OCI-LY7 (cell line): ENCODE measurements at regions not wholly inside any gene's neighbourhood (a gene's known extent, or its start where the extent isn't known, plus 50 kb on each side); places are given as distances from the start of the nearest gene placed in this dataset.

Source experiments
- BruUV-seq: library from RNA; stranded (reverse); fragments of 400-500 nt; replicated peaks from 2 replicates; lab custom pipeline; 2021; lab: Mats Ljungman, UMichigan
- CTCF ChIA-PET: fragments of 300-600 bp; sonication (Branson Sonifier 250); formaldehyde crosslinking; loops from one replicate; lab custom pipeline; 2022; ENCODE audit warnings: antibody characterized with exemption; ENCODE audit not compliant: unreplicated experiment; lab: Charles Lee
- POLR2A ChIA-PET: fragments of 300-600 bp; sonication (Branson Sonifier 250); formaldehyde crosslinking; loops from one replicate; lab custom pipeline; 2022; ENCODE audit warnings: antibody characterized with exemption; lab: Charles Lee
- DNase-seq: peaks from one replicate; pipeline ENCODE4 v3.0.0-alpha.2; 2015; ENCODE audit warnings: low spot score
- H2AFZ ChIP-seq: fragments of 200-600 bp; sonication (generic), shearing (Covaris generic); 2 replicates; pipeline ENCODE4 v1.6.1; 2014; ENCODE audit warnings: mild to moderate bottlenecking, antibody characterized with exemption, low read length, moderate library complexity
- H3K27ac ChIP-seq: fragments of 200-600 bp; sonication (generic); 2 replicates; pipeline ENCODE4 v1.5.1; 2014; ENCODE audit warnings: mixed run types, low read depth, mild to moderate bottlenecking, moderate library complexity, low read length, inconsistent platforms; ENCODE audit not compliant: poor library complexity, severe bottlenecking
- H3K36me3 ChIP-seq: fragments of 200-600 bp; sonication (generic); 2 replicates; pipeline ENCODE4 v1.6.1; 2014; ENCODE audit warnings: mild to moderate bottlenecking, antibody characterized with exemption, low read length, moderate library complexity, mixed read lengths; ENCODE audit not compliant: insufficient read depth
- H3K4me1 ChIP-seq: fragments of 200-600 bp; sonication (generic); 2 replicates; pipeline ENCODE4 v1.5.1; 2014; ENCODE audit warnings: mild to moderate bottlenecking, low read length; ENCODE audit not compliant: insufficient read depth, poor library complexity, severe bottlenecking
- H3K4me2 ChIP-seq: fragments of 200-600 bp; sonication (generic); 2 replicates; pipeline ENCODE4 v1.6.1; 2014; ENCODE audit warnings: mild to moderate bottlenecking, low read length
- H3K4me3 ChIP-seq: fragments of 200-600 bp; sonication (generic); 2 replicates; pipeline ENCODE4 v1.5.1; 2014; ENCODE audit warnings: mild to moderate bottlenecking, low read depth, low read length; ENCODE audit not compliant: poor library complexity, severe bottlenecking
- H3K79me2 ChIP-seq: fragments of 200-600 bp; sonication (generic); 2 replicates; pipeline ENCODE4 v1.6.1; 2016; ENCODE audit warnings: low read depth, mild to moderate bottlenecking, low read length, moderate library complexity, mixed read lengths; ENCODE audit not compliant: insufficient read depth
- H3K9me2 ChIP-seq: fragments of 200-600 bp; sonication (generic); 2 replicates; pipeline ENCODE4 v1.6.1; 2016; ENCODE audit warnings: mild to moderate bottlenecking, low read length, mixed read lengths; ENCODE audit not compliant: insufficient read depth
- H3K9me3 ChIP-seq: fragments of 200-600 bp; sonication (generic); 2 replicates; pipeline ENCODE4 v1.6.1; 2014; ENCODE audit warnings: mild to moderate bottlenecking, mixed run types, low read length, mixed read lengths
- H4K20me1 ChIP-seq: fragments of 200-600 bp; sonication (generic); 2 replicates; pipeline ENCODE4 v1.6.1; 2014; ENCODE audit warnings: mild to moderate bottlenecking, antibody characterized with exemption, low read length, moderate library complexity, mixed read lengths; ENCODE audit not compliant: insufficient read depth
- CTCF ChIP-seq: fragments of 200-600 bp; sonication (generic); conservative IDR thresholded peaks from 2 replicates; pipeline ENCODE4 v1.5.1; 2014; ENCODE audit warnings: mild to moderate bottlenecking, antibody characterized with exemption, low read length, moderate library complexity, mixed read lengths
- EZH2phosphoT487 ChIP-seq: fragments of 200-600 bp; sonication (generic); IDR thresholded peaks from 2 replicates; pipeline ENCODE4 v1.6.1; 2018; ENCODE audit warnings: low read depth, borderline replicate concordance, mild to moderate bottlenecking, mixed run types, antibody characterized with exemption, low read length, moderate library complexity, mixed read lengths
- intact Hi-C: fragments of 100-400 bp; cut with micrococcal nuclease; formaldehyde crosslinking; loops from one replicate; pipeline ENCODE4 v1.10.0; 2022; ENCODE audit not compliant: unreplicated experiment

DNA sequence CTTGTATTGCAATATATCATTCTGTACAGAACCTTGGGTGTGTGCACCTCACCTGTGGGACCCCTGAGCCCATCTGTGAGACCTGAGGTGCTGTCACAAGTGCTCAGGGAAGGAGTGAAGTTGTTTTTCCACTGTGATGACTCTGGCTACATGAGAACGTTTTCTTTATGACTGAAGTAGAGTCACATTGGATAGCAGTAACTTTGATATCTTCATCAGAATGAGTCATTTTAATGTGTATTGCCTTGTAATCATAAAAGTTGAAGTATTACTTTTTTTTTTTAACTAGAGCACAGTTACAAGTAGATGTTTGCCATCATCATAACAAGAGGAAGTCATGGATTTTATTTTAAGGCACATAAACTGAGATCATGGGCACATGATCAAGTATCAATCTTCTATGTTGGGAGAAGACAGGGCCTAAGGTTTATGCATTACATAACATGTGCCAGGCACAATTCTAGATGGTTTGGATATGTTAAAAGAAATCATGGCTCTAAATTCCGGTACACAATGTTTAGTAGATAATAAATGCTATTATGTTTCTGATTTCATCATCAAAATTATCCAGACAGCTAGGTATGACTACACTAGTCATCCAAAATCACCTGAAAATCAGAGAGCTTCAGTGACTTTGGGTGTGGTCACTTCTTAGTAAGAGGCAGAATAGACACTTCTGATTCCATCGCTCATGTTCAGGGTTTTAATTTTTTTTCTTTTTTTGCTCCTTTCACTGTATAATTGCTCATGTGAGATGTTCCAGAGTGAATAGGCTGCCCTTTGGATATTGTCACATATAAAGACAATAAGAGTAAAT, 82.7 kb upstream of the KLF6 start:
- Histone ChIP-seq H3K4me2 (peak overlapping the region; percentile 51), H3K27ac (peak overlapping the region; percentile 39), H3K4me3 (no peak overlapping the region), H3K9me3 (no peaks in the 10 kb centered on the region), H3K9me2 (no peaks in the 10 kb centered on the region), H3K4me1 (peaks cover 51% of the 10 kb centered on the region), H3K79me2 (no peaks in the 10 kb centered on the region), H4K20me1 (no peaks in the 10 kb centered on the region), H2AFZ (peak overlapping the region; percentile 86; the same call in 1 of the 2 replicates), H3K36me3 (no peaks in the 10 kb centered on the region)
- DNase-seq, result no peak
- ChIA-PET CTCF (interaction anchor here (1.0 kb wide), 1 partner anchor 56 kb away, joined by 4 read pairs; no protein-coding TSS in a partner anchor), POLR2A (interaction anchor here (0.8 to 1.6 kb wide), 3 partner anchors 9 to 105 kb away, joined by 3 to 10 read pairs (median 5); no protein-coding TSS in a partner anchor)
- intact Hi-C loops, result loop anchor here (2.0 kb wide), 1 partner anchor 83 kb away; the partner anchor contains the start of gene KLF6
- TF ChIP-seq CTCF, result no peak
- no peak for TF ChIP-seq EZH2phosphoT487
- no TSS peak for BruUV-seq

GRCh38 chr10:3866332-3866731, 81.3 kb upstream of the KLF6 start:
- Histone ChIP-seq H3K36me3 (no peaks in the 10 kb centered on the region), H3K27ac (peak overlapping the region; percentile 33), H3K79me2 (no peaks in the 10 kb centered on the region), H3K9me2 (no peaks in the 10 kb centered on the region), H3K4me2 (peak overlapping the region; percentile 51), H3K4me1 (peaks cover 46% of the 10 kb centered on the region), H3K4me3 (peak overlapping the region; percentile 5), H4K20me1 (no peaks in the 10 kb centered on the region), H3K9me3 (no peaks in the 10 kb centered on the region), H2AFZ (peak overlapping the region; percentile 86)
- no TSS peak for BruUV-seq
- TF ChIP-seq CTCF (no peak), EZH2phosphoT487 (no peak)
- intact Hi-C loops, result no loop called here
- ChIA-PET POLR2A (interaction anchor here (0.6 to 1.9 kb wide), 11 partner anchors 9 to 105 kb away, joined by 3 to 10 read pairs (median 4); partner anchors contain the start of gene KLF6), CTCF (no interaction called here)
- DNase-seq, result peak; percentile 23
